IMR-90 (cell line): ENCODE measurements at regions not wholly inside any gene's neighbourhood (a gene's known extent, or its start where the extent isn't known, plus 50 kb on each side); places are given as distances from the start of the nearest gene placed in this dataset.

ENCODE experiments used
- MXI1 ChIP-seq: IDR thresholded peaks from 2 replicates; pipeline ENCODE4 v1.6.1; 2012; ENCODE audit warnings: low read depth, mild to moderate bottlenecking, low read length, moderate library complexity, borderline replicate concordance
- POLR2A ChIP-seq: IDR thresholded peaks from 2 replicates; pipeline ENCODE4 v1.6.1; 2012; ENCODE audit warnings: mild to moderate bottlenecking, low read depth, low read length
- TF ChIP-seq, protein P1 (sequence below): conservative IDR thresholded peaks from 2 replicates; pipeline ENCODE4 v1.5.1; 2012; ENCODE audit warnings: mild to moderate bottlenecking, low read depth, low read length, improper control_type of control experiment

GRCh38 chr3:513301-513700, 316.7 kb downstream of the CHL1 start:
- TF ChIP-seq, protein P1, sequence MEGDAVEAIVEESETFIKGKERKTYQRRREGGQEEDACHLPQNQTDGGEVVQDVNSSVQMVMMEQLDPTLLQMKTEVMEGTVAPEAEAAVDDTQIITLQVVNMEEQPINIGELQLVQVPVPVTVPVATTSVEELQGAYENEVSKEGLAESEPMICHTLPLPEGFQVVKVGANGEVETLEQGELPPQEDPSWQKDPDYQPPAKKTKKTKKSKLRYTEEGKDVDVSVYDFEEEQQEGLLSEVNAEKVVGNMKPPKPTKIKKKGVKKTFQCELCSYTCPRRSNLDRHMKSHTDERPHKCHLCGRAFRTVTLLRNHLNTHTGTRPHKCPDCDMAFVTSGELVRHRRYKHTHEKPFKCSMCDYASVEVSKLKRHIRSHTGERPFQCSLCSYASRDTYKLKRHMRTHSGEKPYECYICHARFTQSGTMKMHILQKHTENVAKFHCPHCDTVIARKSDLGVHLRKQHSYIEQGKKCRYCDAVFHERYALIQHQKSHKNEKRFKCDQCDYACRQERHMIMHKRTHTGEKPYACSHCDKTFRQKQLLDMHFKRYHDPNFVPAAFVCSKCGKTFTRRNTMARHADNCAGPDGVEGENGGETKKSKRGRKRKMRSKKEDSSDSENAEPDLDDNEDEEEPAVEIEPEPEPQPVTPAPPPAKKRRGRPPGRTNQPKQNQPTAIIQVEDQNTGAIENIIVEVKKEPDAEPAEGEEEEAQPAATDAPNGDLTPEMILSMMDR = no peak
- TF ChIP-seq POLR2A = no peak
- no peak for TF ChIP-seq MXI1
